22Rv1 (cell line): ENCODE measurements at regions not wholly inside any gene's neighbourhood (a gene's known extent, or its start where the extent isn't known, plus 50 kb on each side); places are given as distances from the start of the nearest gene placed in this dataset.

Experiments used
- ZFX ChIP-seq: fragments of 450-650 bp; IDR thresholded peaks from 2 replicates; pipeline ENCODE4 v1.6.1; 2017; ENCODE audit warnings: antibody characterized with exemption, borderline replicate concordance
- TF ChIP-seq, protein P1 (sequence below): fragments of 450-650 bp; IDR thresholded peaks from 2 replicates; pipeline ENCODE4 v1.5.1; 2017; ENCODE audit warnings: mild to moderate bottlenecking

DNA sequence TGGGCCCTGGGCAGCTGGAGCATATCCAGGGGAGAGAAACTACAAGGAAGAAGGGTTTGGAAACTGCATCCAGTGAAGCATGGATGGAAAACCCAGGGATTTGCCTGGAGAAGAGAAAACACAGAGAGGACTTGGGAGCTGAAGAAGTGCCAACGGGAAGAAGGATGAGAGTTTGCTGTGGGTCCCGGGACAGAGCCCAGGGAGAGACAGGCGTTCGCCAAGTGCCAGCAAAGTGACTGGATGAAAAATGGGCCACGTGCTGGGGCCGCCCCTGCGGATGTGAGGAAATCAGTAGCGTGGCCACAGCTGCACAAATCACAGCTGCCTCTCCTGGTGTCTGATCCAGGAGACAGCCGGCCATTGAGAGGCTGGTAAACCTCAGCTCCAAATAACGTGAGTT lies 70.4 kb downstream of the HES1 start:
- TF ChIP-seq, protein P1, sequence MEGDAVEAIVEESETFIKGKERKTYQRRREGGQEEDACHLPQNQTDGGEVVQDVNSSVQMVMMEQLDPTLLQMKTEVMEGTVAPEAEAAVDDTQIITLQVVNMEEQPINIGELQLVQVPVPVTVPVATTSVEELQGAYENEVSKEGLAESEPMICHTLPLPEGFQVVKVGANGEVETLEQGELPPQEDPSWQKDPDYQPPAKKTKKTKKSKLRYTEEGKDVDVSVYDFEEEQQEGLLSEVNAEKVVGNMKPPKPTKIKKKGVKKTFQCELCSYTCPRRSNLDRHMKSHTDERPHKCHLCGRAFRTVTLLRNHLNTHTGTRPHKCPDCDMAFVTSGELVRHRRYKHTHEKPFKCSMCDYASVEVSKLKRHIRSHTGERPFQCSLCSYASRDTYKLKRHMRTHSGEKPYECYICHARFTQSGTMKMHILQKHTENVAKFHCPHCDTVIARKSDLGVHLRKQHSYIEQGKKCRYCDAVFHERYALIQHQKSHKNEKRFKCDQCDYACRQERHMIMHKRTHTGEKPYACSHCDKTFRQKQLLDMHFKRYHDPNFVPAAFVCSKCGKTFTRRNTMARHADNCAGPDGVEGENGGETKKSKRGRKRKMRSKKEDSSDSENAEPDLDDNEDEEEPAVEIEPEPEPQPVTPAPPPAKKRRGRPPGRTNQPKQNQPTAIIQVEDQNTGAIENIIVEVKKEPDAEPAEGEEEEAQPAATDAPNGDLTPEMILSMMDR: no peak
- TF ChIP-seq ZFX: no peak
